HT-29 (cell line): ENCODE measurements at regions not wholly inside any gene's neighbourhood (a gene's known extent, or its start where the extent isn't known, plus 50 kb on each side); places are given as distances from the start of the nearest gene placed in this dataset.
"Not testable (repeated sequence)": the region's sequence is repeated elsewhere in the genome, so short reads cannot be mapped to it uniquely, and the experiment has no call there.

Experiments
- DNase-seq: peaks from one replicate; pipeline ENCODE4 v3.0.0-alpha.2; 2015; ENCODE audit warnings: low spot score

DNA sequence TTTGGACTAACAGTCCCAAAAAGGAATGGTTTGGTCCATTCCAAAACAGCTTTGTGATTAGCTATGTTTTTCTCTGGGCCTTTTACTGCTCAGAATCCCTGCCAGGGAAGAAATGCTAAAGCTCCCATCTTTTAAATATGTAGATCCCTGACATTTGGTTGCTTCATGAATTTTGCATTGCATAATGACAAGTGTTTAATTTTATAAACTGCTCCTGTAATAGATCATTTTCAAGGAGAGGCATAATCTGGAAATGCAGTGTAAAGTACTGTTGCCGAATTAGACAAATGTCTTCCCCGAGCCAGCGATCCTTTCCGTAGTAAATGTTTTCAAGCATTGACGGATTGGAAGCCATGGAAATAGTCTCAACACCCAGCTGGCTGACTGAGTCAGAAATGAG, 291.3 kb upstream of the PRKD1 start:
- no peak for DNase-seq

- DNase-seq = no peak
Observed at GRCh38 chr14:30221546-30221945, 293.9 kb upstream of the PRKD1 start.

- DNase-seq = peak; percentile 85
Observed at GRCh38 chr14:30223385-30223785, 295.7 kb upstream of the PRKD1 start.

DNA sequence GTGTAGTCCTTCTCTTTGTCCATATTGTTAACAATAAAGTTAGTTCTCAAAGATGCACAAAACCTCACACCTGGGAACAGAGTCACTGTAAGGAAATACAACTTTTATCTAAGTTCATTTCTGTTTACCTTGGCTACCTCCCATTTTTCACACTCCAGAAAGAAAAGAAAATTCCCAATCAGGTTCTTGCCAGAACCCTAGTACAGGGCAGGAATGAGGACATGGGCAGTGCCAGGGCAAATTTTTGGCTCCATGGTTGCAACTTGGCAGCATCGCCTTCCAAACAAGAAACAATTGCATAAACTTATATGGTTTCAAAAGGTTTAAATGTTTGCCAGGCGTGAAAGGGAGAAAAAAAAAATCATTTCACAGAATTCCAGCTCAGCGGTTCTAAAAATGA, 296.3 kb upstream of the PRKD1 start:
- DNase-seq = peak; percentile 30

DNA sequence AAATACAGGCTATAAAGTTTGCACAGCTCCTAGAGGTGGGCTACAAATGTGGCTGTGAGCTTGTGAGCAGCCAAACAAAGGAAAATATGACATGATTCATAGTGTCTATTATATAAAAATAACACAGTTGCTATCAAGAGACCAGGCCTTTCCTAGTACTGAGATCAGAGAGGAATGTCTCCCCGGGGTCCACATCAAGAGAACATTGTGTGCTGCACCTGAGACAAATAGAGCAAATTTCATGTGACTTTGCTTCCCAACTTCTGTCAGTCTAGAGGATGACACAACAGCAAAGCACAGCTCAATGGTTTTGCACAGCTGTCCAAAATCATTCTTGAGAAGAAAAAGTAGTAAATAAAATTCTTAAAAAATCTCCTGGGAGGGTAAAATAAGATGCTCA, 297.5 kb upstream of the PRKD1 start:
- no peak for DNase-seq

- no peak for DNase-seq
Observed at GRCh38 chr14:30227436-30227835, 299.8 kb upstream of the PRKD1 start.

DNA sequence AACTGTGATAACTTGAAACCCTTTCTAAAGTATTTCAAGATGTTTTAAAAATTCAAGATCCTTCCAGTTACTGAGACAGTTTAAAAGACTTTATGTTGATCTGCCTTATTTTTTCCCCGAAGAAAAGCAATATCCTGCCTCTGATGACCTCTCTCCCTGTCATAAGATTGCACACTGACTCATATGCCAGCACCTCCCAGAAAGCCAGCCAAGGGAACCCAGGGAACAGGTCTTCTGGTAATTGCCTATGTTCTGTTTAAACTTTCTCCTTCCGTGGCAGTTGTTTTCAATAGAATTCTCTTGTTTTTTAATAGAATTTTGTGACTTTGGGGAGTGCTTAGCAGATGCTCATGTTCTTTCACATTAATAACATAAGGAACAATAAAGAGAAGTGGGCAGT, 300.2 kb upstream of the PRKD1 start:
- DNase-seq = peak; percentile 14

DNA sequence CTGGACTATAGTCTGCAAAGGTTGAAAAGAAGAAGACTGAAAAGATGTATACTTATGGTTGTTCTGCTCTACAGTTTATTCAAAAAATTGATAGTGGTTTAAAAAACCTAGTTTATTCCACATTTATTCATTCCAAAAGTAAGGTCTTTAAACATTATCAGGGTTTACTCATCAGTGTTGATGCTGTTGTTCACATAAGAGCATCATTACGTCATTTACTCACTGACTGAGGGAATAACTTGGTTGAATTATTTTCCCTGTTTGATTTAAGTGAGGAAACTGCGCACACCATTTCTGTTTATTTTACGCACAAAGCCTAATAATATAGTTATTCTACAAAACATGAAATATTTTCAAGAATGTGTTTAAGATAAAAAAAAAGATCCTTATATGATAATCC, 303.1 kb upstream of the PRKD1 start:
- no peak for DNase-seq

- DNase-seq = no peak
Observed at GRCh38 chr14:30234966-30235365, 307.3 kb upstream of the PRKD1 start.

DNA sequence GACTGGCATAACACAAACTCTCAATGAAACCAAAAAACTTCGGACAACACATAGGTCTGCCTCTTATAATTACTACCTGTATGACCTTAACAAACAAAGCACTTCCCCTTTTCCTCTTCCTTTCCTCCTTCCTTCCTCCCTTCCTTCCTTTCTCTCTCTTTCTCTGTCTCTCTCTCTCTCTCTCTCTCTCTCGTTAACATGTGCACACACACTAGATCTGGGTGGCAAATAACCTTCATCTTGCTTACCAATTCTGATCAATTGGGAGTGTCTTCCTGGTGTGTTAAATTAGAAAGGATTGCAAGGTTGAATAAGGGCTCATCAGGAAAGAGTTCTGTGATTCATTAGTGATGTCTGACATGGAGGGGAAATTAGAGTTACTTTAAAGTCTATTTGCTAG, 307.8 kb upstream of the PRKD1 start:
- no peak for DNase-seq

GRCh38 chr14:30238936-30239335, 311.3 kb upstream of the PRKD1 start:
- no peak for DNase-seq

DNA sequence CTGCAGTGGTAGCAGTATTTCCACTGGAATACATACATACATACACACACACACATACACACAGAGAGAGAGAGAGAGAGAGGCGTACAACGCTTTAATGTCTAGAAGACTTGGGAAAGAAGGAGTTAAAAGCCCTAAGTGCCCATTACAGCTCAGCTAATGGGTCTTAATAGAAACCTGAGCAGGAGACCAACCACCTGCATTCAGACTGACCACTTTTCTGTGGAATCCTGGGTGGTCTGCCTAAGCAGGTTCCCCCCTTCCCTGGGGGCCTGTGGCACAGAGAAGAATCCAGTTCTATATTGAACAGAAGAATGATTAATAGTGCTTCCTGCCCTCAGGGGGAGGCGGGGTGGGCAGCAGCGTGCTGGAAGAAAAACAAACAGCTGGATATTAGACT, 312.4 kb upstream of the PRKD1 start:
- no peak for DNase-seq

DNA sequence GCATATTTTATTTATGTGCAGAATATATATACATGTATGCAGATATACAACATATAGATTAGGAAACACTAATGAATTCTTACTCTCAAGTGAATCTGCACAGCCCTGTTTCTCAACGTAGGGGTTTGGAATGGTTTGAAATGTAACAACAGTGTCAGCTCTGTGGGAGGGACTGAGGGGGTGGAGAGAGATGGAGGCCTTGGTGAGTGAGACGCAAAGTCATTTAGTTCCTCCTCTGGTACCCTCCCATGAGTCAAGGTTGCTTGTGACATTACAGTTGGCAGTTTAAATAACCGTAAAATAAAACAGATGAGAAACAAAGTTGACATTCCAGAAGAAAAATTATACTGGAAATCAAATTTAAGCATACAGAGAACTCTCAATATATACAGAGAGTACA, 313.0 kb upstream of the PRKD1 start:
- no peak for DNase-seq

- no peak for DNase-seq
Observed at GRCh38 chr14:30242744-30243143, 315.1 kb upstream of the PRKD1 start.

GRCh38 chr14:30243207-30243606, 315.6 kb upstream of the PRKD1 start:
- DNase-seq = no peak

GRCh38 chr14:30243805-30244204, 315.2 kb upstream of the G2E3 start:
- no peak for DNase-seq

GRCh38 chr14:30244348-30244747, 314.6 kb upstream of the G2E3 start:
- DNase-seq = not testable (repeated sequence)

DNA sequence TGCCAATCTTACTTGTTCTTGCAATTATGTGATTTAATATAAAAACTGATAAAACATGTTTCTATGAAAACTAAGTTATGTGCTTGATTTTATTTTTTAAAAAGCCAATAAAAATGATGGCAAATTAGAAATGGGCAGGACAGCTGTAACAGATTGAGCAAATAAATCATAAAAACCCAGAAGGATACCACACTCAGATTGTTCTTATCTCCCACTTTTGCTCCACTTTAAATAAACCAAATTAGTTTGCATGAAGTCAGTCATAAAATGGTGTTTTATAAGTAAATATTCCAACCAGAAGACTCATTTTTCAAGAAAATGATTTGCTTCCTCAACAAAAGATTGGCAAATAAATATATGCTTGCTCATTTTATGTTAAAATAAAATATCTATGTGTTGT, 307.9 kb upstream of the G2E3 start:
- no peak for DNase-seq

- DNase-seq = no peak
Observed at GRCh38 chr14:30251557-30252100, 307.3 kb upstream of the G2E3 start.

GRCh38 chr14:30252151-30252550, 306.8 kb upstream of the G2E3 start:
- no peak for DNase-seq

- no peak for DNase-seq
Observed at GRCh38 chr14:30252783-30253674, 305.9 kb upstream of the G2E3 start.

DNA sequence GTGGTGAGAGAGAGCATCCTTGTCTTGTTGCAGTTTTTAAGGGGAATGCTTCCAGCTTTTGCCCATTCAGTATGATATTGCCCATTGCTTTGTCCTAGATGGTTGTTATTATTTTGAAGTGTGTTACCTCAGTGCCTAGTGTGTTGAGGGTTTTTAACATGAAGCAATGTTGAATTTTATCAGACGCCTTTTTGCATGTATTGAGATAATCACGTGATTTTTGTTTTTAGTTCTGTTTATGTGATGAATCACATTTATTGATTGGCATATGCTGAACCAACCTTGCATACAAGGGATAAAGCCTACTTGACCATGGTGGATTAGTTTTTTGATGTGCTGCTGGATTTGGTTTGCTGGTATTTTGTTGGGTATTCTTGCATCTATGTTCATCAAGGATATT, 302.3 kb upstream of the G2E3 start:
- DNase-seq = no peak

DNA sequence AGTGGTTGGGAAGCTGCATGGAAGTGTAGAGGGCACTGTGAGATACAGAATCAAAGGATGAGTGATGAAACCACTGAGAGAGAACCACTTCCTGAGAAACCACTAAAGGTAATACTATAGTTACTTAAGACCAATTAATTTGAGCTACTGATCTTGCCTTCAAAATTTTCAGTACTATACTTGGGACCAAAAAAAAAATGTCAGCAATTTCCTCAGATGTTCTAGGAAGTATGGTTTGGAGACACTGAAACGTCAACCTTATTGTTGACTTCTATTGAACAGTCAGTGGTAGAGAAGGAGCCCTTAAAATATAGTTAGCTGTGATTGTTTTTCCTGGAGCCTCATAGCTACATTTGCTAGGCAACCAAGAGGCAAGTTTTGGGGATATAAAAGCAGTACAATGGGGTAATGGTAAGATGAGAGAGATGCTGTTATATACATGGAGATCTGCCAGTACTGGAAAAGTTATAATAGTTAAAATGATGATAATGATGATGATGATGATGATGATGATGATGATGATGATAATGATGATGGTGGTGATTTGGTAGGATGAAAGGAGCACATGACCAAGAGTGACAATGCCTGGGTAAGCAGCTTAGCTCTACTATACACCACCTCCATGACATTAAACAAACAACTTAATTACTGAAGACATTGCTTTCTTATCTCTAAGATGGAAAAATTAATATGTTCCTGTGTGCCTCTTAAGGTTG, 300.9 kb upstream of the G2E3 start:
- DNase-seq = no peak
